Right lobe of liver (tissue), 4 donors: ENCODE measurements at regions not wholly inside any gene's neighbourhood (a gene's known extent, or its start where the extent isn't known, plus 50 kb on each side); places are given as distances from the start of the nearest gene placed in this dataset.

Source experiments
- CTCF ChIP-seq, 4 donors: fragments of 200-600 bp in 3 of 4; fragments of 450-650 bp in 1 of 4; IDR thresholded peaks; one replicate each; pipeline versions ENCODE4 v1.5.1 to v1.8.0; 2016 to 2022; ENCODE audit warnings: antibody characterized with exemption in 4 of 4, mild to moderate bottlenecking in 2 of 4
- POLR2A ChIP-seq: fragments of 450-650 bp; IDR thresholded peaks from one replicate; pipeline ENCODE4 v1.6.1; 2017; ENCODE audit warnings: antibody characterized with exemption, mild to moderate bottlenecking
- donor health status: DM: no; HTN: no; CAD: no.
- donor health status: DM: no; HTN: no; CAD: no.
- donor health status: DM: no; HTN: yes; CAD: no.

GRCh38 chr7:125057963-125058362, 128.3 kb upstream of the POT1 start:
- no peak for TF ChIP-seq POLR2A
- TF ChIP-seq CTCF (IDR thresholded peaks at IDR 0.05), result no peak
